Limb (tissue), 2 donors: ENCODE measurements at regions not wholly inside any gene's neighbourhood (a gene's known extent, or its start where the extent isn't known, plus 50 kb on each side); places are given as distances from the start of the nearest gene placed in this dataset.
"Not testable (repeated sequence)": the region's sequence is repeated elsewhere in the genome, so short reads cannot be mapped to it uniquely, and the experiment has no call there.

Experiments used
- DNase-seq, 2 donors: peaks; one replicate each; pipeline ENCODE4 v3.0.0-alpha.2; 2016; ENCODE audit errors: extremely low spot score in 2 of 2

- DNase-seq = not testable (repeated sequence)
Observed at GRCh38 chr20:5453316-5453715, 136.6 kb upstream of the PROKR2 start.

- not testable (repeated sequence) for DNase-seq
Observed at GRCh38 chr20:5452691-5453090, 135.9 kb upstream of the PROKR2 start.

GRCh38 chr20:5452286-5452685 lies 135.5 kb upstream of the PROKR2 start:
- not testable (repeated sequence) for DNase-seq

DNA sequence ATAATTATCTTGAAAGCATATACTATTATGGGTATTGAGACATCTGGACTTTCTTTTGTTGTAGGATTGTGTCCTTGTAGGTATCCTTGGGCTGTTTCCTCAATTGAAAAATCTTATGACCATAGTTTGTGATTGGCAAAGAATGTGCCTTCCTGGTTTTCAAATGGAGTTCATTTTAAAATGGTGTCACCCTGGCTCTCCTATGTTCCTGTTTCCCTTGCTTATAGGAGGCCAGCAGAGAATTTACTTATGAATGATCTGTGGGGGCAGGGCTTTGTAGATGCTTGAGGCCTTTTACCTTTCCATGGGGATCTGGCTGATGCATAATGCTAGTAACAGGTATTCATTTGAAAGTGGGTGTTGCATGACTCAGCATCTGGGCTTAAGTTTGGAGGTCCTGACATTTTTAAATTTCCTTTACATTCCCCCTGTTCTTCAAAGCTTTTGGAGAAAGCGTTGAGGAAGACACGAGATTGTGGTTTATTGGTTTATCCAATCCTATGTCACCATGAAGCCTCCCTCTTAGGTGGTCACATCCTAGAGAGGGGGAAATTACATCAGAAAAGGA lies 135.0 kb upstream of the PROKR2 start:
- DNase-seq = no peak

- peak; percentile 37 to 67 for DNase-seq
Observed at GRCh38 chr20:5448449-5449118, 131.8 kb upstream of the PROKR2 start.

- DNase-seq = no peak
Observed at GRCh38 chr20:5447188-5447587, 130.4 kb upstream of the PROKR2 start.

DNA sequence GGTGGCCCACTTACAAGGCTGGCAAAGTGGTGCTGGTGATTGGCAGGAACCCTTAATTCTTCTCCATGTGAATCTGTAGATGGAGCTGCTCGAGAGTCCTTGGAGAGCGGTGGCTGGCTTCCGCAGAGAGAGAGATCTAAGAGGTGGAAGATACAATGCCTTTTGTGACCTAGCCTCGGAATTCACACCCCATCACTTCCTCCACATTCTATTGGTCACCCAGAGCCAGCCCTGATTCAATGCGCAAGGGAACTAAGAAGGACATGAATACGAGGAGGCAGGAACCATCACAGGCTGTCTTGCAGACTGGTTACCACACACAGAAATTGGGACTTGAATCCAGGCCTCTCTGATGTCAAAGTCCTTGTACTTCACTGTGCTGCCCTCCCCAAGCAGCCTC lies 128.9 kb upstream of the PROKR2 start:
- no peak for DNase-seq

DNA sequence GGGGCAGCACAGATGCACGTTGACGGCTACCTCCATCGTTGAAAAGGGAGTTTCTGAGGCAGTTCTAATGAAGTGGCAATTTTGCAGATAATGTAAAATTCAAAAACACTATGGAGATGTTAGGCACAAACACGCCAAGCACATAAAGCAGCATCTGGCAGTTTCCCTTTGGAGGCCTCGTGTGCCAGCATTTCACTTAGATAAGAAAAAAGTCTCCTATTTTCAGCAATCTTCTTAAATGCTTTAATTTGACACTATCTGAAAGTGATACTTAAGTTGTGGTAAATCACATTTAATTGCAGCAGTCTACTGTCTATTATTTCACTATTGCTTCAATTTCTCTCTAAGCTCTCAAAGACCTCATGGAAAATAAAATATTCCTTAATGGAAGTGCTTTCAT lies 125.3 kb upstream of the PROKR2 start:
- DNase-seq = no peak

- no peak for DNase-seq
Observed at GRCh38 chr20:5434116-5434515, 117.4 kb upstream of the PROKR2 start.

GRCh38 chr20:5433352-5433751 lies 116.6 kb upstream of the PROKR2 start:
- DNase-seq = no peak

DNA sequence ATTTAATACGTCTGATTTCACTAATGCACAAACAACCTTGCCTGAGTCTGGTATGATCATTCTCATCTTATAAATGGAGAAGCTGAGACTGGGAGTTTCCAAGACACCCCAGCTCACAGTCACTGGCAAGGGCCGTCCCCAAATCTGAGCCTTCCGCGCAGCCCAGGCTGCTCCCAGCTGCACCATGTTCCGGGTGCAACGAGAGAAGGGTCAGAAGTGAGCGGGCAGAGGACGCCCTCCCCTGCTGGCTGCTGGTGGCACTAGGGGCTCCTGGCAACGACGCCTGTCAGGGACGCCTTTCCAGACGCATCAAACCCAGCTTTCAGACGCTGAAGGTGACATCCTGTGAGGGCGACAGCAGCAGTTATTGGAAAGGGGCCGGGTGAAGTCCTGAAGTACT lies 115.3 kb upstream of the PROKR2 start:
- DNase-seq = no peak

GRCh38 chr20:5430670-5431069 lies 113.9 kb upstream of the PROKR2 start:
- DNase-seq = no peak

GRCh38 chr20:5426026-5426425 lies 109.3 kb upstream of the PROKR2 start:
- no peak for DNase-seq

- no peak for DNase-seq
Observed at GRCh38 chr20:5416086-5416485, 99.3 kb upstream of the PROKR2 start.

DNA sequence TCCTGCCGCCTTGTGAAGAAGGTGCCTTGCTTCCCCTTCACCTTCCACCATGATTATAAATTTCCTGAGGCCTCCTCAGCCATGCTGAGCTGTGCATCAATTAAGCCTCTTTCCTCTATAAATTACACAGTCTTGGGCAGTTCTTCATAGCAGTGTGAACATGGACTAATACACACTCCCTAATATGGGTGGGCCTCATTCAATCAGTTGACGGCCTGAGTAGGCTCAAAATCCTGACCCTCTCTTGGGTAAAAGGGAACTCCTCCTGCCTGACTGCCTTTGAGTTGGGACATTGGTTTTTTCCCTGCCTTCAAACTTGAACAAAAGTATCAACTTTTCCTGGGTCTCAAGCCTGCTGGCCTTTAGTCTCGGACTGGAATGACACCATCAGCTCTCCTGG lies 96.6 kb upstream of the PROKR2 start:
- no peak for DNase-seq

GRCh38 chr20:5410470-5410869 lies 93.7 kb upstream of the PROKR2 start:
- DNase-seq = no peak

DNA sequence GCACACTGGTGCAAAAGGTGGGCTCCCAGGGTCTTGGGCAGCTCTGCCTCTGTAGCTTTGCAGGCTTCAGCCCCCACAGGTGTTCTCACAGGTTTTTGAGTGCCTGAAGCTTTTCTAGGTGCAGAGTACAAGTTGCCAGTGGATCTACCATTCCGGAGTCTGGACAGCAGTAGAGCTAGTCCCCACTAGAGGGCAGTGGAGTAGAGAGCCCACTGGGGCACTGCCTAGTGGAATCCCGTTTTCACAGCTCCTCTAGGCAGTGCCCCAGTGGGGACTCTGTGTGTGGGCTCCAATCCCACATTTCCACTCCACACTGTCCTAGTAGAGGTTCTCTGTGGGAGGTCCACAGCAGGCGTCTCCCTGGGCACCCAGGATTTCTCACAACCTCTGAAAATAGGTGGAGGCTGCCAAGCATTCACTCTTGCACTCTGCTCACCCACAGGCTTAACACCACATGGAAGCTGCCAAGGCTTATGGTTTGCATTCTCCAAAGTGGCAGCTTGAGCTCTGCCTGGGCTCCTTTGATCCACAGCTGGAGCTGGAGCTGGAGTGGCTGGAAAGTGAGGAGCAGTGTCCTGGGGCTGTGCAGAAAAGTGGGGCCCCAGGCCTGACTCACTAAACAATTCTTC lies 86.3 kb upstream of the PROKR2 start:
- DNase-seq = no peak

- no peak for DNase-seq
Observed at GRCh38 chr20:5401277-5401875, 84.6 kb upstream of the PROKR2 start.

- peak; percentile 20 to 35 for DNase-seq
Observed at GRCh38 chr20:5400164-5400762, 83.5 kb upstream of the PROKR2 start.

GRCh38 chr20:5397393-5397792 lies 80.6 kb upstream of the PROKR2 start:
- DNase-seq = no peak

- DNase-seq = no peak
Observed at GRCh38 chr20:5395932-5396727, 79.4 kb upstream of the PROKR2 start.
